Iris pigment epithelial cell (primary cell): ENCODE measurements at regions not wholly inside any gene's neighbourhood (a gene's known extent, or its start where the extent isn't known, plus 50 kb on each side); places are given as distances from the start of the nearest gene placed in this dataset.

Experiments
- DNase-seq: peaks from one replicate; pipeline ENCODE4 v3.0.0-alpha.2; 2011; ENCODE audit warnings: low read depth

GRCh38 chr6:93829009-93829408 lies 409.6 kb upstream of the EPHA7 start:
- DNase-seq = no peak

DNA sequence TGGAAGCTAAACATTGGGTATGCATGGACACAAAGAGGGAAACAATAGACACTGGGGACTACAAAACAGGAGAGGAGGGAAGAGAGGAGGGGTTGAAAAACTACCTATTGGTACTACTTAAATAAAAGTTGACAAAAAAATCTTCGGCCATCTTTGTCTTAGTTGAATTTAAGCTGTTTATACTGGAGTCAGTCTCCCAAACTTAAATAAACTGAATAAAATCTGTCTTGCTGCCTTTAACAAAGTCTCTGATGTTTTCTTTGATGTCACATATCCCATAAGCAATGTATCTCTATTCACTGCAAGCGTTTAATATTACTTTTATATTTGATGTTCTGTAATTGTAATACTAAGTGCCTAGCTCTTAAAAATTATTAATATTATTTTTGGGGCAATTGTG lies 409.2 kb upstream of the EPHA7 start:
- DNase-seq = no peak

GRCh38 chr6:93827728-93828127 lies 408.4 kb upstream of the EPHA7 start:
- no peak for DNase-seq

DNA sequence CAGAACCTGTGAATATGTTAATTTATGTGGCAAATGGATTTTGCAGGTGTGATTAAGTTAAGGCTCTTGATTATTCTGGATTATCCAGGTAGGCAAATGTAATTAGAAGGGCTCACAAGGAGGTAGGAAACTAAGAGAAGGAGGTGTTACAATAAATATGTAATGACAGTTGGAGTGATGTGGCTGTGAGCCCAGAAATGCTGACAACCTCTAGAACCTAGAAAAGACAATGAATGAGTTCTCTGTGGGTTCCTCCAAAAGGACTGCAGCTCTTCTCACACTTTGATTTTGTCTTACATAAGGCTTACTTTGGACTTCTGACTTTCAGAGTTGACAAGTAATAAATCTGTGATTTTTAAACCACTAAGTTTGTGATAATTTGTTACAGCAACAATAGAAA lies 406.6 kb upstream of the EPHA7 start:
- no peak for DNase-seq

- no peak for DNase-seq
These were observed 404.1 kb upstream of the EPHA7 start for GRCh38 chr6:93823489-93823888.

DNA sequence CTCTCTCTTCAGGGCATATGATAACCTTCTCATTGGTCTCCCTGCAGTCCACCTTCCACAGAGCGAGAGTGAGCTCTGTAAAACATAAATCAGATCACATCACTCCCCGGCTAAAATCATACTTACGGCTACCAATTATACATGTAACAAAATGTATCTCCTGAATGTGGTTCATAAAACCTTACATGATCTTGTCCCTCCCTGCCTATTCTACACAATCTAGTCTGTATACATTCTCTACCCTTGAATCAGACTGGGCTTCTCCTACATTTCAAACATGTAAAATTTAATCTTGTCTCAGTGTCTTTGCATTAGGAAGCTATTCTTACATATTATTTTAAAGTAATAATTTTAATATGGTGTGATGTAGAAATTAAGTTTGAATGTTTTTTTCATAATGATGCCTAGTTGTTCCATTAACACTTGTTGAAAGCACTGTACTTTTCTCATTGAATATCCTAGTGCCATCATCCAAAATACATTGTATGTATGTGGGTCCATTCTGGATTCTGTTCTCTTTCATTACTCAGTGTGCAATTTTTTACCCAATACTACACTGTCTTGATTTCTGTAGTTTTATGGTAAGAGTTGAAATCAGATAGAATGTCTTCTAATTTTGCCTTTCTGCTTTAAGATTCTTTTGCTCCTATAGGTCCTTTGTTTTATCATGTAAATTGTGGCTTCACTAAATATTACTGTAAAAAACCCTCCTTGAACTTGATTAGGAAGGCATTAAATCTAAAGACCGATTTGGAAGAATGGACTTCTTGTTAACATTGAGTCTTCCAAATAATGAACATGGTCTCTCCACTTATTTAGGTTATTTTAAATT lies 403.3 kb upstream of the EPHA7 start:
- no peak for DNase-seq

GRCh38 chr6:93821953-93822352 lies 402.6 kb upstream of the EPHA7 start:
- DNase-seq = no peak

DNA sequence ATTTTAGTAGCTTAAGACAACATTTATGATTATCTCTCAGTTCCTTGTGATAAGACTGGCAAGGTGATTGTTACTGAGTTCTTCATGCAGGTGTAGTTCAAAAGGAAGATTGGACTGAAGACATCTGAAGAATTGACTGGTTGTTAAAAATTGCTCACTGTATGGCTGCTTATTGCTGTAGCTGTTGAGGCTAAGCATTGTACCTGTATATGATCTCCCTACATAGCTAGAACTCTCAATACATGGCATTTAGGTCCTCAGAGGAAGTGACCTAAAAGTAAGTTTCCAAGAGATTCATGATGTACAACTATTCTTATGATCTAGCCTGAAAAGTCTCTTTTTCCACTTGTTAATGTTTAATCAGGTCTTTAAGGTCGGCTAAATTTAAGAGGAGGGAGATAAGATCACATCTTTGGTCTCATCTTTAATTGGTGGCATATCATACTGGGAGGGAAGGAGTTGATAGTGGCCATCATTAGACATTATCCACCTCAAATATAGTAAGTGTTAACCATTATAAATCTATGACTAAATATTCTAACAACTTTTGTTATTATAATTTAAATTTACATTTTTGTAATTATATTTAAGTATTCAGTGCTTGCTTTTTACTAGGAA lies 401.2 kb upstream of the EPHA7 start:
- no peak for DNase-seq

- DNase-seq = peak; percentile 5
These were observed 399.8 kb upstream of the EPHA7 start for GRCh38 chr6:93819189-93819588.

GRCh38 chr6:93817937-93818336 lies 398.6 kb upstream of the EPHA7 start:
- DNase-seq = no peak

DNA sequence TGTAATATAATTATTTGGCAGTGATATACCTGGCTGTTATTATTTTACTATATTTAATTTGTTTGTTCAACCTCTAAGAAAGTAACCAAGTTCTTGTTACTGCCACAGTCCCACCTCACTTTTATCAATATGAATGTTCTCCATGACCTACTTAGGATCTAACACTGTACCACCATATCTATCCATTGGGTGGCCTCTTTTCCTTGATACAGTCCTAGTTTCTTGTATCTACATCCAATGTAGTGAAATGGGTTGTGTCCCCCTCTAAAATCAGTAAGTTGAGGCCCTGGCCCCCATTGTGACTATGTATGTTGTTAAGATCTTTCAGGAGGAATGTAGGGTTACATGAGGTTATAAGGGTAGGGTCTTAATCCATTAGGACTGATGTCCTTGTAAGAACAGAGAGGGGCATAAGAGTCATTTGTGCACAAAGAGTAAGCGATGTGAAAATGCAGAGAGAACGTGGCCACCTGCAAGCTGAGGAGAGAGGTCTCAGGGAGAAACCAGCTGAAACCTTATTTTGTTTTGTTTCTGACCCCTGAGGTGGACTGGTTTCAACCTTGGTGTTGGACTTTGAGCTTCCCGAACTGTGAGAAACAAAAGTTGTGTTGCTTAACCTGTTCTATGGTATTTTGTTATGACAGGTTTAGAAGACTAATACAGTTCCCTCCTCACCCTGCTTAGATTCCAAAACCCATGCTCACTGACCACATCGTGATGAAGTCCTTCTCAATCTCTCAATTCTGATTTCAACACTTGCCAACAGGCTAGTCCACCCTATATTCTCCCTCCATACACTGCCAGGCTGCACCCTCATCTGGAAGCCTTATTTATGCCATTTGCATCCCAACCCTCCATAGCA lies 387.3 kb upstream of the EPHA7 start:
- DNase-seq = no peak

DNA sequence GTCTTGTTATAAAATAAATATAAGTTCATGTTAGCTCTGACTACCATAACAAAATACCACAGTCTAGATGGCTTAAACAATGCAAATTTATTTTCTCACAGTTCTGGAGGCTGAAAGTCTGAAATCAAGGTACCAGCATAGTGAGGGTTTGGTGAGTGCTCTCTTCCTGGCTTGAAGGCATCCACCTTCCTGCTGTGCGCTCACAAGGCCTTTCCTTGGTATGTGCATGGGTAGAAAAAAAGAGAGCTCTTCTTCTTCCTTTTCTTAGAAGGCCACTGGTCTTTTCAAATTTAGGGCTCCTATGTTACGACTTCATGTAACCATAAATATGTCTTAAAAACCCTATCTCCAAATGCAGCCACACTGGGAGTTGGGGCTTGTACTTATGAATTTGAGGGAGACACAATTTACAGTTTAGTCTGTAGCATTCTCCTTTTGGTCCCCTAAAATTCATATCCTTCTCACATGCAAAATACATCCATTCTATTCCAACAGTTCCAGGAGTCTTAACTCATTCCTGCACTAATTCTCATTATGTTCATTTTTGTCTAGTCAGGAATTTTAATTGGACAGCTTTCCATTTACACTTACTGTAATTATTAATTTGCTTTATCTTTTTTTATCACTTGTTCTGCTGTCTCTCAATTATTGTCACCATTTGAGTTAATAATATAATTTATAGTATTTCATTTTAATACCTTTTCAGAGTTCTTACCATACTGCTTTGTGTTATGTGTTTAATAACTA lies 381.9 kb upstream of the EPHA7 start:
- no peak for DNase-seq

- DNase-seq = peak; percentile 48
These were observed 379.9 kb upstream of the EPHA7 start for GRCh38 chr6:93799226-93799625.

GRCh38 chr6:93794166-93794565 lies 374.8 kb upstream of the EPHA7 start:
- peak; percentile 53 for DNase-seq

DNA sequence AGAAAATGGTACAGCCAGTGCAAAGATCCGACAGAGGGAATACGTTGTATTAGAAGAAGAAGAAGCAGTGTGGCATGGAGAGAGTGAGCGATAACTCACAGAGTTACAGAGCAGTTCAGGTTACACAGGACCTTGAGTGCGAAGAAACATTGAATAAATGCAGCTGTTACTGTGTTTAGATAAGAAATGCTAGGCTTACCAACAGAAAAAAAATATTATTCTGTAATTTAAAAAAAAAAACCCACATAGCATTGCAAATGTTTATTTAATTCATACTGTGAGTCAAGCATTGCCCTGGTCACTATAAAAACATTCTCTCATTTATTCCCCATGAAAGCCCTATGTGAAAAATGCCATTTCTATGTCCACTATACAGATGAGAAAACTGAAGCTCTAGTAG lies 373.4 kb upstream of the EPHA7 start:
- DNase-seq = peak; percentile 79

GRCh38 chr6:93790981-93791380 lies 371.6 kb upstream of the EPHA7 start:
- DNase-seq = peak; percentile 52

- no peak for DNase-seq
These were observed 370.2 kb upstream of the EPHA7 start for GRCh38 chr6:93789532-93789931.

DNA sequence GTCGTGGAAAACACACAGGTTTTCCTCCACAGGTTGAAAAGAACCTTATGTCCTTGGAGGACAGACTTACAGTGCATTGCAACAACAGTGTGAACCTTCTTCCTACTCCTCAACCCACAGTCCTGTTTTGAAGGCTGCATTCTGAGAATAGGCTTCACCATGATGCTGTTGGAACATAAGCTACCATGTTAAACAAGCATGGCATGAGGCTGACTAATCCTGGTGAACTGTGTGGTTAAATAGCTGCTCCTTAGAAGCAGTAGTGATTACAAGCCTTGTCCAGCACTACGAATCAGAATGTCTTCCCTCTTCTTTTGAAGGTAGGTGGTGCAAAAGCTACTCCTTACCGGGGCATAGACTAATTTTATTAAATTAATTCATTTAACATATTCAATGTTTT lies 368.5 kb upstream of the EPHA7 start:
- peak; percentile 79 for DNase-seq

- DNase-seq = peak; percentile 60
These were observed 367.3 kb upstream of the EPHA7 start for GRCh38 chr6:93786474-93787330.

GRCh38 chr6:93785694-93786030 lies 366.3 kb upstream of the EPHA7 start:
- DNase-seq = no peak
